ENCODE measurements at regions not wholly inside any gene's neighbourhood (a gene's known extent, or its start where the extent isn't known, plus 50 kb on each side); places are given as distances from the start of the nearest gene placed in this dataset.

GRCh38 chr6:14187406-14187805 is 69.8 kb downstream of the CD83 start:
- DNase-seq (ENCODE audit: low read depth): no peak

- DNase-seq (ENCODE audit: low read depth): no peak
Observed at GRCh38 chr6:14189074-14189473, 71.5 kb downstream of the CD83 start.

GRCh38 chr6:14190191-14190928 is 72.8 kb downstream of the CD83 start:
- no peak for DNase-seq (ENCODE audit: low read depth)

- no peak for DNase-seq (ENCODE audit: low read depth)
Observed at GRCh38 chr6:14190929-14191224, 73.3 kb downstream of the CD83 start.

GRCh38 chr6:14191761-14192160 is 74.2 kb downstream of the CD83 start:
- DNase-seq (ENCODE audit: low read depth): no peak

- peak; percentile 3 for DNase-seq (ENCODE audit: low read depth)
Observed at GRCh38 chr6:14192216-14192788, 74.7 kb downstream of the CD83 start.

GRCh38 chr6:14193524-14193923 is 76.0 kb downstream of the CD83 start:
- peak; percentile 52 for DNase-seq (ENCODE audit: low read depth)

GRCh38 chr6:14194483-14194882 is 76.9 kb downstream of the CD83 start:
- no peak for DNase-seq (ENCODE audit: low read depth)

GRCh38 chr6:14194976-14195375 is 77.4 kb downstream of the CD83 start:
- no peak for DNase-seq (ENCODE audit: low read depth)

- DNase-seq (ENCODE audit: low read depth): no peak
Observed at GRCh38 chr6:14196026-14196425, 78.5 kb downstream of the CD83 start.

GRCh38 chr6:14197118-14197517 is 79.5 kb downstream of the CD83 start:
- no peak for DNase-seq (ENCODE audit: low read depth)

GRCh38 chr6:14200047-14200446 is 82.5 kb downstream of the CD83 start:
- peak; percentile 38 for DNase-seq (ENCODE audit: low read depth)

- no peak for DNase-seq (ENCODE audit: low read depth)
Observed at GRCh38 chr6:14202947-14203346, 85.4 kb downstream of the CD83 start.

GRCh38 chr6:14206391-14206790 is 88.8 kb downstream of the CD83 start:
- no peak for DNase-seq (ENCODE audit: low read depth)

GRCh38 chr6:14207448-14207847 is 89.9 kb downstream of the CD83 start:
- peak; percentile 28 for DNase-seq (ENCODE audit: low read depth)

GRCh38 chr6:14209000-14209399 is 91.4 kb downstream of the CD83 start:
- DNase-seq (ENCODE audit: low read depth): no peak

- no peak for DNase-seq (ENCODE audit: low read depth)
Observed at GRCh38 chr6:14210077-14210476, 92.5 kb downstream of the CD83 start.

- peak; percentile 89 for DNase-seq (ENCODE audit: low read depth)
Observed at GRCh38 chr6:14210663-14211561, 93.3 kb downstream of the CD83 start.

GRCh38 chr6:14211562-14211942 is 94.0 kb downstream of the CD83 start:
- DNase-seq (ENCODE audit: low read depth): no peak

- no peak for DNase-seq (ENCODE audit: low read depth)
Observed at GRCh38 chr6:14212020-14212419, 94.4 kb downstream of the CD83 start.

GRCh38 chr6:14212632-14213031 is 95.1 kb downstream of the CD83 start:
- DNase-seq (ENCODE audit: low read depth): no peak

GRCh38 chr6:14216946-14217684 is 99.5 kb downstream of the CD83 start:
- DNase-seq (ENCODE audit: low read depth): peak; percentile 91

Measured in EH (cell line).